Stimulated activated CD8-positive, alpha-beta memory T cell treated with anti-CD3 and anti-CD28 coated beads, Interleukin-12 subunit alpha, Interleukin-12 subunit beta, amount 100 ng/mL, for 24 hours (primary cell): ENCODE measurements at regions not wholly inside any gene's neighbourhood (a gene's known extent, or its start where the extent isn't known, plus 50 kb on each side); places are given as distances from the start of the nearest gene placed in this dataset.
"Not testable (repeated sequence)": the region's sequence is repeated elsewhere in the genome, so short reads cannot be mapped to it uniquely, and the experiment has no call there.

Experiments
- DNase-seq: peaks from one replicate; pipeline ENCODE4 v3.0.0-alpha.2; 2020; ENCODE audit errors: extremely low read depth

GRCh38 chr2:42999391-42999841 lies 207.0 kb upstream of the HAAO start:
- no peak for DNase-seq

- no peak for DNase-seq
Observed at GRCh38 chr2:42998721-42999120, 206.3 kb upstream of the HAAO start.

GRCh38 chr2:42996528-42996927 lies 204.1 kb upstream of the HAAO start:
- no peak for DNase-seq

GRCh38 chr2:42995752-42996422 lies 203.5 kb upstream of the HAAO start:
- no peak for DNase-seq

- DNase-seq, result not testable (repeated sequence)
Observed at GRCh38 chr2:42989283-42990081, 197.1 kb upstream of the HAAO start.

- not testable (repeated sequence) for DNase-seq
Observed at GRCh38 chr2:42988055-42988454, 195.7 kb upstream of the HAAO start.

GRCh38 chr2:42987112-42987922 lies 194.9 kb upstream of the HAAO start:
- DNase-seq, result no peak

GRCh38 chr2:42984617-42985016 lies 192.2 kb upstream of the HAAO start:
- no peak for DNase-seq

GRCh38 chr2:42984081-42984480 lies 191.7 kb upstream of the HAAO start:
- no peak for DNase-seq

GRCh38 chr2:42980764-42981416 lies 188.5 kb upstream of the HAAO start:
- DNase-seq, result no peak

GRCh38 chr2:42979870-42980763 lies 187.7 kb upstream of the HAAO start:
- DNase-seq, result no peak

- no peak for DNase-seq
Observed at GRCh38 chr2:42979416-42979869, 187.1 kb upstream of the HAAO start.

GRCh38 chr2:42978887-42979415 lies 186.6 kb upstream of the HAAO start:
- no peak for DNase-seq

GRCh38 chr2:42978175-42978886 lies 185.9 kb upstream of the HAAO start:
- no peak for DNase-seq

GRCh38 chr2:42977270-42978174 lies 185.1 kb upstream of the HAAO start:
- no peak for DNase-seq

- DNase-seq, result no peak
Observed at GRCh38 chr2:42976351-42976750, 184.0 kb upstream of the HAAO start.

- DNase-seq, result no peak
Observed at GRCh38 chr2:42974721-42975717, 182.6 kb upstream of the HAAO start.
